Body of pancreas (tissue), 4 donors: ENCODE measurements at regions not wholly inside any gene's neighbourhood (a gene's known extent, or its start where the extent isn't known, plus 50 kb on each side); places are given as distances from the start of the nearest gene placed in this dataset.
"Not testable (repeated sequence)": the region's sequence is repeated elsewhere in the genome, so short reads cannot be mapped to it uniquely, and the experiment has no call there.

Experiments used
- POLR2A ChIP-seq, 3 donors: fragments of 450-650 bp; IDR thresholded peaks; one replicate each; pipeline ENCODE4 v1.6.1; 2016; ENCODE audit warnings: antibody characterized with exemption in 3 of 3, mild to moderate bottlenecking in 2 of 3
- TF ChIP-seq, protein P1 (sequence below), 7 experiments: fragments of 450-650 bp in 4 of 7; fragments of 200-600 bp in 3 of 7; sonication (generic) in 3 of 7; IDR thresholded peaks; one replicate each; pipeline ENCODE4 v1.5.1; 2016 to 2019; ENCODE audit warnings: antibody characterized with exemption in 7 of 7

DNA sequence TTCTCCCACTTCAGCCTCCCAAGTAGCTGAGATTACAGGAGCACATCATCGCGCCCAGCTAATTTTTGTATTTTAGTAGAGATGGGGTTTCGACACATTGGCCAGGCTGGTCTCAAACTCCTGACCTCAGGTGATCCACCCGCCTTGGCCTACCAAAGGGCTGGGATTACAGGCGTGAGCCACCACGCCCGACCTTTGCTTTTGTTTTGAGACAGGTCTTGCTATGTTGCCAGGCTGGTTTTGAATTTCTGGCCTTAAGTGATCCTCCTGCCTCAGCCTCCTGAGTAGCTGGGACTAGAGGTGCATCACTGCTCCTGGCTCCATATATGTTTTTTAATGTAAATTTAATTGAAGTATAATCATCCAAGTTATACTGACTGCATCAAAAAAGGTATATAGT, 80.2 kb upstream of the NEK6 start:
- TF ChIP-seq, protein P1, sequence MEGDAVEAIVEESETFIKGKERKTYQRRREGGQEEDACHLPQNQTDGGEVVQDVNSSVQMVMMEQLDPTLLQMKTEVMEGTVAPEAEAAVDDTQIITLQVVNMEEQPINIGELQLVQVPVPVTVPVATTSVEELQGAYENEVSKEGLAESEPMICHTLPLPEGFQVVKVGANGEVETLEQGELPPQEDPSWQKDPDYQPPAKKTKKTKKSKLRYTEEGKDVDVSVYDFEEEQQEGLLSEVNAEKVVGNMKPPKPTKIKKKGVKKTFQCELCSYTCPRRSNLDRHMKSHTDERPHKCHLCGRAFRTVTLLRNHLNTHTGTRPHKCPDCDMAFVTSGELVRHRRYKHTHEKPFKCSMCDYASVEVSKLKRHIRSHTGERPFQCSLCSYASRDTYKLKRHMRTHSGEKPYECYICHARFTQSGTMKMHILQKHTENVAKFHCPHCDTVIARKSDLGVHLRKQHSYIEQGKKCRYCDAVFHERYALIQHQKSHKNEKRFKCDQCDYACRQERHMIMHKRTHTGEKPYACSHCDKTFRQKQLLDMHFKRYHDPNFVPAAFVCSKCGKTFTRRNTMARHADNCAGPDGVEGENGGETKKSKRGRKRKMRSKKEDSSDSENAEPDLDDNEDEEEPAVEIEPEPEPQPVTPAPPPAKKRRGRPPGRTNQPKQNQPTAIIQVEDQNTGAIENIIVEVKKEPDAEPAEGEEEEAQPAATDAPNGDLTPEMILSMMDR (IDR thresholded peaks at IDR 0.05): not testable (repeated sequence)
- TF ChIP-seq POLR2A (IDR thresholded peaks at IDR 0.05): not testable (repeated sequence)
